GM19452 (cell line): ENCODE measurements at regions not wholly inside any gene's neighbourhood (a gene's known extent, or its start where the extent isn't known, plus 50 kb on each side); places are given as distances from the start of the nearest gene placed in this dataset.

ENCODE experiments used
- ATAC-seq: cut with Tn5 transposase; IDR thresholded peaks from one replicate; pipeline ENCODE4 v1.9.1; 2021; ENCODE audit not compliant: unreplicated experiment

DNA sequence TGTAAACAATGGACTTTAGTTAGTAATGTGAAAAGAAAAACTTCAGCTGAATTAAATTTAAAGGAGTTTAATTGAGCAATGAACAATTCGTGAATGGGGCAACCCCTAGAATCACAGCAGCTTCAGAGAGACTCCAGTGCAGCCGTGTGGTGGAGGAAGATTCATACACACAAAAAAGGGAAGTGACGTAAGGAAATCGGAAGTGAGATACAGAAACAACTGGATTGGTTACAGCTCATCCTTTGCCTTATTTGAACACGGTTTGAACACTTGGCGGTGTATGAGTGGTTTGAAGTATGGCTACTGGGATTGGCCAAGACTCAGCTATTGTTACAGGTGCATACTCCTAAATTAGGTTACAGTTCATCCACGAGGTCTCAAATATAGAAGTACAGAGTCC, 460.4 kb upstream of the ASIC2 start:
- no peak for ATAC-seq

- ATAC-seq: no peak
Observed at GRCh38 chr17:33756021-33756420, 462.9 kb upstream of the ASIC2 start.

DNA sequence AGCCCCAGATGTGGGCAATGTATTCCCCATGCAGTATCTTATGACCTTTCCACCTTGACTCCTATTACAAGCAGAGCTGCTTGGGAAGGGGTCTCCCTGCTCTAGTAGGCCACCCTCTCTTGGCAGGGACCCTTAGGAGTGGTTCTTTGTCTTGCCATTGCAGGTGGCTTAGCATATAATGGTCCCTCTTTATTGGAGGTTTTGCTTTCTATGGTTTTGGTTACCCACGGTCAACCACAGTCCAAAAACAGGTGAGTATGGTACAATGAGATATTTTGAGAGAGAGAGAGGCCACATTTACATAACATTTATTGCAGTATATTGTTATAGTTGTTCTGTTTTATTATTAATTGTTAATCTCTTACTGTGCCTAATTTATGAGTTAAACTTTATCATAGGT, 472.8 kb upstream of the ASIC2 start:
- ATAC-seq: no peak

DNA sequence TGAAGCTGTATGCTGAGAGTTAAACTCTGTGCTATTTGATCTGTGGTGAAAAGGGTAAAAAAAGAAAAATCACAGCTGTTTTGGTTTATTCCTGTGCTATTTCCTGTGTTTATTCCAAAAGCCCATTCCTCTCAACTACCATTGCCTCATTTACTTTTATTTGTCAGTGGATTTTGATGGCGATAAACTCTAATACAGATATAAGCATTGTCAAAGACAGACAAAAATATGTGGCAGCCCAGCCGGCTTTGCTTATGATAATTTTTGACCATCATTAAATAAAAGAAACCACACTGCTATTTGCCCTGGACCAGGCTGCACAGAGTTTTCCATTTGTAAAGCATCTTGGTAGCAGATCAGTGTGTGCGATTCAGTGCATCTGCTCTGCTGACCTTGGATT, 473.6 kb upstream of the ASIC2 start:
- ATAC-seq: no peak

DNA sequence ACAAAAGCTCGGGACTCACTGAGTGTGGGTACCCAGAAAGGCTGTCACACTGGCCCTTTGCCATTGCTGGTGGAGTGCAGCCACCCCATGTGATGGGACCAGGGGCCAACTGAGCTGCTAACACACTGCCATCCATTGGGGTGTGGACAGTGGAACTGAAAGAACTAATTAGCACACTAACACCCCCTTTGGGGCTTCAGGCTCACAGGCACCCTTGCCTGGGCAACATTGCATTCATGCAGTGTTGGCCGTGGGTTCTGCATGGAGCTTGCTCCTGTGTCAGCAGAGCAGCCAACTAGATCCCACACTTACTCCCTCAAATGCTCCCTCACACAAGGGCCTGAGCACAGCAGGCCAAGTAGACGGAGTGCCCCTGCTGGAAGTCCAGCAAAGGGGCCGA, 476.0 kb upstream of the ASIC2 start:
- no peak for ATAC-seq

GRCh38 chr17:33776304-33776703, 478.8 kb upstream of the CCL2 start:
- no peak for ATAC-seq

- ATAC-seq: no peak
Observed at GRCh38 chr17:33776903-33777302, 478.2 kb upstream of the CCL2 start.

DNA sequence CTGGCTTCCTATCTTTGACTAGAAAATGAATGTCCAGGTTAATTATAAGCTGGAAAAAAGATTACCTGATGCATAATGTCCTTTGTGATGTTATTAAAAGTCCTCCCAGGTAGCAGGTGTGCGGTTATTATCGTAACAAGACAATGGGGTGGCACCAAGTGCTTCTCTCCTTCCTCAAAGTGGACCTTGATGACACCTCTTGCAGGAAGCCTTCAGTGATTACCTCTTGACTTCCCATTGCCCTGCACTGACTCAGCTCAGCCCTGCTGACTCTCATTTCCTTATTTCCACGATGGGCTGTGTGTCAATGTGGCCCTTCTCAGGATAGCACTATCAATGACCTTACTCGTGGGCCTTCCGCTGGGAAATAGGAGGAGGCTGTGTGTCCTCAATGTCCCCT, 477.4 kb upstream of the CCL2 start:
- ATAC-seq: no peak

DNA sequence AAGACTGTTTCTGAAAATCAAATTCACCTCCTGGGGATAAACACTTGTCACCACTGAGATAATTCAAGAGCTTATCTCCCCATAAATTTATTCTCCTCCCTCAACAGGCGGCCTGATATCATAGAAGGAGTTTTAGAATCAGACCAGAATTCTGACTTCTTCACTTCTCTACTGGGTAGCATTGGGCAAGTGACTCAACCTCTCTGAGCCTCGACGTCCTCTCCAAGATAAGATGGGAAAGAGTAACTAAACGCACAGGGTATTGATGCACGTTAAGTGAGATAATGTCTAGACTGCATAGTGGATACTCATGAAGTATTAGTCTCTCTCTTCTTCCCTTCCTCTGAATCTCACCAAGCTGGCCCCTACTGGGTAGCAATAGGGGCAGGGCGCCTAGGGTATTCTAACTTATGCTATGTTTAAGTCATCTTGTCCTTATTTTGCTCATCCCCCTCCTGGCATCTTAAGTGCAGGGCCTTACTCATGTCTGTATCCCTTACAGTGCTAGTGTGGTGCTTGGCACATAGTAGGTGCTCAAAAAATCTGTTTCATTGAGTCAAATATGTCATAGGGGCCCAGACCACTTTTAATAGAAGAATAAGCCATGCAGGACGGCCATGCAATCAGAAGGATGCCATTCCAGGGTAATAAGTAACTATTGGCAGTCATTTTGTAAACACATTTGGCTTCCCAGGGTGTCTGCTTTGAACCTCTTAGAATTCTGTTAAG, 476.4 kb upstream of the CCL2 start:
- ATAC-seq: no peak

DNA sequence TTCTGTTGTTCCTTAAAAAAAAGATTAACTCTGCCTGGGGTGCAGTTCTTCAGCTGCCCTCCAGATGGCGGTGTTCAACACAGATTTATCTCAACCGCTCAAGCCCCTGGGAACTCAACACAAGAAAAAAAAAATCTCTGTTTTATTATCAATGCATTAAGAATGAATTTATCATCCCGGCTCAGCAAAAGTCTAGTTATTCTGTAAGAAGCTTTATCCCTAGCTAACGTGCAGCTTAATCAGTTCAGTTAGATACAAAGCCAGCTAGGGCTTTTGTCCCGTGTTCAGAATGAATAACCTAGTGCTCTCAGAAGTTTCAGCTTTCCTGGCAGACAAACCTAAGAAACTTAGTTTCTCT, 475.9 kb upstream of the CCL2 start:
- ATAC-seq: no peak

DNA sequence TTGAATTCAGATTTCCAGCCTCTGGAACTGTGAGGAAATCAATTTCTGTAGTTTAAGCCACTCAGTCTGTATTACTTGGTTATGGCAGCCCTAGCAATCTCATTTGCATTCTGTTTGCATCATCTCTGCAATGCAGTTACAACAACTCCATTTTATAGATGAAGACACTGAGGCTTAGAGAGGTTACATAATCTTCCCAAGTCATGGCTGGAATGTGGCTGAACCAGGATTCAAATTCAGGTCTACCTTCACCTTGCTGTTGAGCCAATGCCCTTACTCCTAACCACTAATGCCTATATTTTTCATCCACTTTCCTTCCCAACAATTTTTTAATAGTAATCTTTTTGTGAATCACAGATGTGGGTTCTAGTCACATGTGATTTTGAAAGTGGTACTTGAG, 469.8 kb upstream of the CCL2 start:
- ATAC-seq: no peak

DNA sequence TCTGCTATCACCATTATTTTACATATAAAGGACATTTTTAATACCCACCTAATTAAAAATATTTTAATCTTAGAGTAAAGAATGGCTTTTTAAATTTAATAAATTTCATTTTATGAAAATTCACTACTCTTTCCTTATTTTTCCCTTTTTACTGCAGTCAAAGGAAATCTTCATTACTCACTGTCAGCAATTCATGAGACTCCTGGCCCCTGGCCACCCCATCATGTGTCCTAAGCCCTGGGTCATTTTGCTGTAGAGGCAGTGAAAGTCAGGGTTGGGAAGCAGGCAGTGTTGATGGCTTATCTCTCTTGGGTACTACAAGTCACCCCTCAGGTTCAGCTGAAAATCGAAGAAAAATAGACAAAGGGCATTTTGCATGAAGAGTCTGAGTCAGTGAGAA, 468.6 kb upstream of the CCL2 start:
- no peak for ATAC-seq

DNA sequence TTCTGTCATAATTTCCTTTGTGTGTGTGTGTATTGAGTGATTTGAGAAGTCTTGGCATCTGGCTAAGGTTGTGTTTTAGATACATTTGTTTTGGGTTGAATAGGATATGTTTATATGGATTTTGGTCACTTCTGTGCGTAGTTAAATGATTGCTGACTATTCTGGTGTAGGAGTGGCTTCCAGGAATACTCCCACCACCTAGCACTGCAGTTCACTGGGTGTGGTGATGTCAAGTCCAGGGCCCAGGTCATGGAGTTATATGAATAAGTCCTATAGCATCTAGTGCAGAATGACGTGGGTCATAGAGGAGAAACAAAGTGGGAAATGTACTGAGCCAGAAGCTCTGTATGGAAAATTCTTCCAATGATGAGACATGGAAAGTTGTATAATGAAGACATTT, 465.4 kb upstream of the CCL2 start:
- no peak for ATAC-seq

- ATAC-seq: no peak
Observed at GRCh38 chr17:33797181-33797580, 457.9 kb upstream of the CCL2 start.

DNA sequence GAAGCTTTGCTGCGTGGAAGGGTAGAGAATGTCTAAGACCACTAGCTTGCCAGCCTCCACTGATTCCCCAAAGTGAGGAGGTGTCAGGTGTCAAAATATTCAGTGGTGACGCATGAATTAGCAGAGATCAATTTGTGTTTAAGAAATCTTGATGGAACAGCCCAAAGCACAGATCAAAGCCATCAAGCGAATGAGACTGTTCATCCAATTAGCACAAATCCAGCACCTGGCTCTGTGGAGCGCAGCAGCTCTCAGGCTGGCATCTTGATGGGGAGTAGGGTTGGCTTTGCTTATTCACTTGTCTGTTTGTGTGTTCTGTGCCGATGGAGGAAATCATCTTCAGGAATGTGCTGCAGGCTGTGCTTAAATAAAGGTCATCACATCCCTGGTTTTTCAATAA, 456.8 kb upstream of the CCL2 start:
- ATAC-seq: no peak

DNA sequence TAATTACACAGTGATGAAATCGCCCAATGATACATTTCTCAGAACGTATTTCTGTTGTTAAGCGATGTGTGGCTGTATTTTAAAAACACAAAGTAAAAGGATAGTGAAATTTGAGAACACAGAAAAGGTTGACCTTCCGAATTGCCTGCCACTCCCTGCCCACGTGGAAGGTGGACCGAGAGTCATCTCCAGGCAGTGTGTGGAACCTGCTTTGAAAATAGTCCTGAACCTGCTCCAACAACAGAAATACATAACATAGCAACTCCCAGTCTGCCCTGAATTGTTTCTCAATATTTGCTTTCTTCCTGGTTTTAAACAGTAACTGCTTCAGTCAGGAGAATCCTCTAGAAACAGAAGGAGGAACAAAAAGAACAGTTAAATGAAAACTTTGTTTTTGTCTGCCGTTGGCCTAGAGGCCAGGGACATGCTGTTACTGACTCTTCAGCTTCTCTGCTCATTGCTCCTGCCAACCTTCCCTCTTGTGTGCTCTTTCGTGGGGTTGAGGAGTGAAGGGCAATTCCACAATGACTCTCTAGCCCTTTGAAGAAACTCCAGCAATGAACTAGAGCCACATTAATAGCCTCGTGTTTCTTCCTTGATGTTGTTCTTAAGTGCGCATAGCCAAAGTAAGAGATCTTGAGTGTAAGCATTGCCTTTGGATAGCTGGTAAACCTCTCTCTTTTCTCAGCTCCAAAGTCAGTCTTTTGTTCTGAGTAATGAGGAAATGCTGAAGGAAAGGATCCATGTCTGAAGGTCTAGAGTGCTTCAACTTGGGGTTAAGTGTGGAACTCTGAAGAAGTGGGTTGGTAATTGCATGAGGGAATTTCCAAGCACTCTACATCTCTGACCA, 452.5 kb upstream of the CCL2 start:
- ATAC-seq: no peak

GRCh38 chr17:33803199-33803685, 451.8 kb upstream of the CCL2 start:
- ATAC-seq: no peak

GRCh38 chr17:33803686-33804085, 451.4 kb upstream of the CCL2 start:
- ATAC-seq: no peak

DNA sequence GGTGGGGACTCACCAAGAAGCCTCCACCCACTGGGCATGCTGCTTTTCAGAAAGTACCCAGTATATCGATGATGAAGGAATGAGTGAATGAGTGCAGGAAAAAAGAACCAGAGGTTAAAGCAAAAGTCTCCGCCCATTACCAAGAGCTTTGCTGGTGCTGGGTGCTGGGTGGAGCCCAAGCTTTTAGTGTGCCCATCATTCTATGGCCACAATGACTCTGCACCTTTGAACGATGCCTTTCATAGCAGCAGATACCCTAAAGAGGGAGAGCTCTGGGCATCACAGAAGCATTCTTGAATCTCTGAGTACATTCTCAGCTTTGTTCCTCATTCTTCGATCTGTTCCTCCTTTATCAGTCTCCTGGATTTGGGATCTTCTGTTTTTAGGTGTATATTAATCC, 450.7 kb upstream of the CCL2 start:
- no peak for ATAC-seq

DNA sequence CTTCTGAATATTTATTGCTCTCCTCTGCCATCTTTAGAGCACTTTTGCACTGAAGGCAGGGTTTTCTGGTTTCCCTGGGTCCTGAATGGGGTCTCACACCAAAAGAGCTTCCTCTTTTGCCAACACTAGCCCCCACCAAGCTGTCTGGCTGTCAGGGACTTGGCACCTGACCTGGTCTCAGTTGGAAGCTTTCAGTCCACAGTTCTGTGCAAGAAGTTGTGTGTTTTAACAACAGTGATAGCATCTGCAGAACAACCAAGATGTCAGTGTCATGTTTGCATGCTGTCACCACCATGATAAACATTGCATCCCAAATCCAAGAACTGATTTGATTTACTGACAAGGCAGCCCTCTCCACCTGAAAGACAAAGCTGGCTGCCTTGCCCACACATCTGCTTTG, 448.5 kb upstream of the CCL2 start:
- no peak for ATAC-seq

GRCh38 chr17:33809748-33810147, 445.3 kb upstream of the CCL2 start:
- ATAC-seq: no peak

DNA sequence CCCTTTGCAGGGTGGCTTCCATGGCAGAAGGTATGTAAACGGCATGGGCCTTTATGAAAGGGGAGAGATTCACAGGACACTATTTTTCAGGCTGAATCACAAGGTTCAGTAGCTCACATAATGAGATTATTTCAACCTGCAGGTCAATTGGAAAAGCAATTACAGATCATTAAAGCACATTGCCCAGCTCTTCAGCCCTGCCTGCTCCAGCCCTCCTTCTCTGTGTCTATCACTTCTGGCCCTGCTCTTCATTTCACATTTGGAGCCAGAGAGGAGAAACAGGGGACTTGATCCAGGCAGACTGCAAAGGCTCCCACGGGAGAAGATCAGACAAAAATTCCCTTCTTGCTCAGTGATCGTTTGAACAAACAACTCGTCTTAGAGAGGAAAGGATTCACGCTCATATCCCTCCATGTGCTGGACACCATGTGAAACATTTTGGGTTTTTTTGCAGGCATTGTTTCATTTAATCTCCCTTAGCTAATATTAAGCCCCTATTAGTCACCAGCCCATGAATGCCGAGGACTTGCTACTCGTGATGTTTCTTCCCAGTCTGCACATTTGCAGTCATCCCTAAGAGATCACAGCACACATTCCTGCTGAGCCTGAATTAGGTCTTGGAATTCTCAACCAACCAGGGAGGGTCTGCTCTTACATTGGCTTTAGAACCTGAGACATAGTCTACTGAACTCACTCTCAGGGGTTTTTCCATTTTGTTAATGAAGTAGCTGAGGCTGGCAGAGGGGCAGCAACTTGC, 443.9 kb upstream of the CCL2 start:
- ATAC-seq: no peak
